ENCODE measurements at regions not wholly inside any gene's neighbourhood (a gene's known extent, or its start where the extent isn't known, plus 50 kb on each side); places are given as distances from the start of the nearest gene placed in this dataset.

GRCh38 chr1:82689217-82689616, 888.5 kb downstream of the ADGRL2 start:
- TF ChIP-seq POLR2AphosphoS5 (IDR thresholded peaks at IDR 0.05; ENCODE audit: low read depth, low read length) (no peak), TAF1 (IDR thresholded peaks at IDR 0.05; ENCODE audit: borderline replicate concordance, low read depth, low read length) (no peak), POLR2A (IDR thresholded peaks at IDR 0.05; ENCODE audit: low read depth, low read length) (no peak)
